GM23338 (cell line): ENCODE measurements at regions not wholly inside any gene's neighbourhood (a gene's known extent, or its start where the extent isn't known, plus 50 kb on each side); places are given as distances from the start of the nearest gene placed in this dataset.

Source experiments
- EZH2 ChIP-seq: fragments of 200-600 bp; sonication (generic); IDR thresholded peaks from one replicate; pipeline ENCODE4 v1.8.0; 2017; ENCODE audit warnings: antibody characterized with exemption, mild to moderate bottlenecking, low read depth; ENCODE audit not compliant: unreplicated experiment
- EZH2phosphoT487 ChIP-seq: fragments of 200-600 bp; sonication (generic); IDR thresholded peaks from one replicate; pipeline ENCODE4 v1.8.1; 2018; ENCODE audit warnings: antibody characterized with exemption; ENCODE audit not compliant: unreplicated experiment
- POLR2AphosphoS5 ChIP-seq: IDR thresholded peaks from 2 replicates; pipeline ENCODE4 v1.6.1; 2016; ENCODE audit warnings: antibody characterized with exemption, low read depth
- TF ChIP-seq, protein P1 (sequence below), 2 experiments: fragments of 200-600 bp in 1 of 2; sonication (generic) in 1 of 2; conservative IDR thresholded peaks; 2 replicates each; pipeline versions ENCODE4 v1.5.1 to v1.6.1; 2016 to 2017; ENCODE audit warnings: antibody characterized with exemption in 2 of 2, low read depth in 2 of 2, mild to moderate bottlenecking in 2 of 2, moderate library complexity in 1 of 2
- TF ChIP-seq, protein P2 (sequence below): IDR thresholded peaks from one replicate; pipeline ENCODE4 v1.6.1; 2018; ENCODE audit warnings: antibody characterized with exemption; ENCODE audit not compliant: unreplicated experiment

DNA sequence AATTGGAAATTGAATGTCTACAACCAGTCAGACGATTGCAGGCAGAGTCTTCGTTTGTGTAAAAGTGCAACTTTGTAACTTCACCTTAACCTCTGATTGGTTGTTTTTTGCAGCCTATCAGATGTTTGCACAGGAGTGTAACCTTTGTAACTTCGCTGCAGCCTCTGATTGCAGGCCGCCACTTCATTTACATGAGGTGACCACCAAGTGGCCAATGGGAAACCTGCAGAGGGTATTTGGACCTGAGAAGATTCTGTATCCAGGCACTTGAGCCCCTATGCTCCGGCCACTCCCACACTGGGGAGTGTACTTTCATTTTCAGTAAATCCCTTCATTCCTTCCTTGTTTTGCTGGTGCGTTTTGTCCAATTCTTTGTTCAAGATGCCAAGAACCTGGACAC, 68.1 kb upstream of the PFN2 start:
- TF ChIP-seq EZH2phosphoT487 (no peak), POLR2AphosphoS5 (no peak), EZH2 (no peak)
- TF ChIP-seq, protein P1, sequence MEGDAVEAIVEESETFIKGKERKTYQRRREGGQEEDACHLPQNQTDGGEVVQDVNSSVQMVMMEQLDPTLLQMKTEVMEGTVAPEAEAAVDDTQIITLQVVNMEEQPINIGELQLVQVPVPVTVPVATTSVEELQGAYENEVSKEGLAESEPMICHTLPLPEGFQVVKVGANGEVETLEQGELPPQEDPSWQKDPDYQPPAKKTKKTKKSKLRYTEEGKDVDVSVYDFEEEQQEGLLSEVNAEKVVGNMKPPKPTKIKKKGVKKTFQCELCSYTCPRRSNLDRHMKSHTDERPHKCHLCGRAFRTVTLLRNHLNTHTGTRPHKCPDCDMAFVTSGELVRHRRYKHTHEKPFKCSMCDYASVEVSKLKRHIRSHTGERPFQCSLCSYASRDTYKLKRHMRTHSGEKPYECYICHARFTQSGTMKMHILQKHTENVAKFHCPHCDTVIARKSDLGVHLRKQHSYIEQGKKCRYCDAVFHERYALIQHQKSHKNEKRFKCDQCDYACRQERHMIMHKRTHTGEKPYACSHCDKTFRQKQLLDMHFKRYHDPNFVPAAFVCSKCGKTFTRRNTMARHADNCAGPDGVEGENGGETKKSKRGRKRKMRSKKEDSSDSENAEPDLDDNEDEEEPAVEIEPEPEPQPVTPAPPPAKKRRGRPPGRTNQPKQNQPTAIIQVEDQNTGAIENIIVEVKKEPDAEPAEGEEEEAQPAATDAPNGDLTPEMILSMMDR (conservative IDR thresholded peaks at IDR 0.05; ENCODE audit: low read depth in 2 of 2) = no peak
- TF ChIP-seq, protein P2, sequence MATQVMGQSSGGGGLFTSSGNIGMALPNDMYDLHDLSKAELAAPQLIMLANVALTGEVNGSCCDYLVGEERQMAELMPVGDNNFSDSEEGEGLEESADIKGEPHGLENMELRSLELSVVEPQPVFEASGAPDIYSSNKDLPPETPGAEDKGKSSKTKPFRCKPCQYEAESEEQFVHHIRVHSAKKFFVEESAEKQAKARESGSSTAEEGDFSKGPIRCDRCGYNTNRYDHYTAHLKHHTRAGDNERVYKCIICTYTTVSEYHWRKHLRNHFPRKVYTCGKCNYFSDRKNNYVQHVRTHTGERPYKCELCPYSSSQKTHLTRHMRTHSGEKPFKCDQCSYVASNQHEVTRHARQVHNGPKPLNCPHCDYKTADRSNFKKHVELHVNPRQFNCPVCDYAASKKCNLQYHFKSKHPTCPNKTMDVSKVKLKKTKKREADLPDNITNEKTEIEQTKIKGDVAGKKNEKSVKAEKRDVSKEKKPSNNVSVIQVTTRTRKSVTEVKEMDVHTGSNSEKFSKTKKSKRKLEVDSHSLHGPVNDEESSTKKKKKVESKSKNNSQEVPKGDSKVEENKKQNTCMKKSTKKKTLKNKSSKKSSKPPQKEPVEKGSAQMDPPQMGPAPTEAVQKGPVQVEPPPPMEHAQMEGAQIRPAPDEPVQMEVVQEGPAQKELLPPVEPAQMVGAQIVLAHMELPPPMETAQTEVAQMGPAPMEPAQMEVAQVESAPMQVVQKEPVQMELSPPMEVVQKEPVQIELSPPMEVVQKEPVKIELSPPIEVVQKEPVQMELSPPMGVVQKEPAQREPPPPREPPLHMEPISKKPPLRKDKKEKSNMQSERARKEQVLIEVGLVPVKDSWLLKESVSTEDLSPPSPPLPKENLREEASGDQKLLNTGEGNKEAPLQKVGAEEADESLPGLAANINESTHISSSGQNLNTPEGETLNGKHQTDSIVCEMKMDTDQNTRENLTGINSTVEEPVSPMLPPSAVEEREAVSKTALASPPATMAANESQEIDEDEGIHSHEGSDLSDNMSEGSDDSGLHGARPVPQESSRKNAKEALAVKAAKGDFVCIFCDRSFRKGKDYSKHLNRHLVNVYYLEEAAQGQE = no peak
